DOHH2 (cell line): ENCODE measurements at regions not wholly inside any gene's neighbourhood (a gene's known extent, or its start where the extent isn't known, plus 50 kb on each side); places are given as distances from the start of the nearest gene placed in this dataset.
"Not testable (repeated sequence)": the region's sequence is repeated elsewhere in the genome, so short reads cannot be mapped to it uniquely, and the experiment has no call there.

Experiments
- H3F3A ChIP-seq: fragments of 200-600 bp; sonication (generic), shearing (Covaris generic); 2 replicates; pipeline ENCODE4 v1.6.0; 2016; ENCODE audit warnings: antibody characterized with exemption, mild to moderate bottlenecking; ENCODE audit not compliant: control insufficient read depth, insufficient read depth
- H3K27ac ChIP-seq: fragments of 200-600 bp; sonication (generic); 2 replicates; pipeline ENCODE4 v1.5.1; 2014; ENCODE audit warnings: low read depth, mild to moderate bottlenecking, low read length, moderate library complexity
- H3K27me3 ChIP-seq: fragments of 200-600 bp; sonication (generic); 2 replicates; pipeline ENCODE4 v1.6.1; 2014; ENCODE audit warnings: mild to moderate bottlenecking, low read length, mixed read lengths; ENCODE audit not compliant: control insufficient read depth
- H3K36me3 ChIP-seq: fragments of 200-600 bp; sonication (generic); 2 replicates; pipeline ENCODE4 v1.6.1; 2014; ENCODE audit warnings: mild to moderate bottlenecking, low read length, moderate library complexity, mixed read lengths; ENCODE audit not compliant: control insufficient read depth
- H3K4me1 ChIP-seq: fragments of 200-600 bp; sonication (generic); 2 replicates; pipeline ENCODE4 v1.6.1; 2014; ENCODE audit warnings: mild to moderate bottlenecking, low read length, mixed read lengths; ENCODE audit not compliant: control insufficient read depth
- H3K4me2 ChIP-seq: fragments of 200-600 bp; sonication (generic); 2 replicates; pipeline ENCODE4 v1.6.0; 2014; ENCODE audit warnings: mild to moderate bottlenecking, low read length, moderate library complexity
- H3K4me3 ChIP-seq: fragments of 200-600 bp; sonication (generic); 2 replicates; pipeline ENCODE4 v1.5.1; 2014; ENCODE audit warnings: mild to moderate bottlenecking, low read length, mixed read lengths
- H3K79me2 ChIP-seq: fragments of 200-600 bp; sonication (generic); 2 replicates; pipeline ENCODE4 v1.6.1; 2014; ENCODE audit warnings: mild to moderate bottlenecking, low read length, mixed read lengths; ENCODE audit not compliant: control insufficient read depth
- H3K9me2 ChIP-seq: fragments of 200-600 bp; sonication (generic); replicated peaks from 2 replicates; pipeline ENCODE4 v1.6.1; 2014; ENCODE audit warnings: mild to moderate bottlenecking, low read length, mixed read lengths; ENCODE audit not compliant: control insufficient read depth
- H3K9me3 ChIP-seq: fragments of 200-600 bp; sonication (generic); 2 replicates; pipeline ENCODE4 v1.6.1; 2014; ENCODE audit warnings: antibody characterized with exemption, low read length, mixed read lengths; ENCODE audit not compliant: control insufficient read depth, insufficient read depth
- H4K20me1 ChIP-seq: fragments of 200-600 bp; sonication (generic); 2 replicates; pipeline ENCODE4 v1.6.0; 2014; ENCODE audit warnings: low read depth, mild to moderate bottlenecking, antibody characterized with exemption, low read length, moderate library complexity; ENCODE audit not compliant: control insufficient read depth, insufficient read depth
- CTCF ChIP-seq: fragments of 200-600 bp; sonication (generic); IDR thresholded peaks from one replicate; pipeline ENCODE4 v1.5.1; 2014; ENCODE audit warnings: antibody characterized with exemption, mild to moderate bottlenecking, low read depth, low read length; ENCODE audit not compliant: poor library complexity, severe bottlenecking
- EZH2phosphoT487 ChIP-seq: fragments of 200-600 bp; sonication (generic); IDR thresholded peaks from 2 replicates; pipeline ENCODE4 v1.6.1; 2017; ENCODE audit warnings: borderline replicate concordance, mild to moderate bottlenecking, antibody characterized with exemption, low read length, moderate library complexity, mixed read lengths

- no peak overlapping the region for H3K4me3 ChIP-seq
- H3K9me3 ChIP-seq: no peaks in the 10 kb centered on the region
- H3K9me2 ChIP-seq: no peaks in the 10 kb centered on the region
- no peaks in the 10 kb centered on the region for H3K4me1 ChIP-seq
- TF ChIP-seq EZH2phosphoT487: no peak
- TF ChIP-seq CTCF: no peak
- no peaks in the 10 kb centered on the region for H3K79me2 ChIP-seq
- no peaks in the 10 kb centered on the region for H3F3A ChIP-seq
- no peaks in the 10 kb centered on the region for H4K20me1 ChIP-seq
- no peak overlapping the region for H3K4me2 ChIP-seq
- H3K27me3 ChIP-seq: no peaks in the 10 kb centered on the region
- H3K27ac ChIP-seq: no peak overlapping the region
- H3K36me3 ChIP-seq: no peaks in the 10 kb centered on the region
Measured at GRCh38 chr6:49305010-49305409, 158.0 kb downstream of the MMUT start.

- H3K27ac ChIP-seq, H3K4me1 ChIP-seq, H3K27me3 ChIP-seq, H3K4me3 ChIP-seq, H3K79me2 ChIP-seq, H3K9me2 ChIP-seq, H3K36me3 ChIP-seq, H3K4me2 ChIP-seq, H4K20me1 ChIP-seq, H3F3A ChIP-seq, H3K9me3 ChIP-seq: not testable (repeated sequence)
Measured at GRCh38 chr6:49304393-49304792, 158.7 kb downstream of the MMUT start.

GRCh38 chr6:49300911-49301310 is 162.1 kb downstream of the MMUT start:
- no peak for TF ChIP-seq EZH2phosphoT487
- TF ChIP-seq CTCF: no peak

GRCh38 chr6:49300443-49300842 is 162.6 kb downstream of the MMUT start:
- H4K20me1 ChIP-seq: no peaks in the 10 kb centered on the region
- H3K4me2 ChIP-seq: no peak overlapping the region
- no peaks in the 10 kb centered on the region for H3K9me3 ChIP-seq
- no peak overlapping the region for H3K27ac ChIP-seq
- H3K4me1 ChIP-seq: no peaks in the 10 kb centered on the region
- TF ChIP-seq EZH2phosphoT487 (no peak), CTCF (no peak)
- no peaks in the 10 kb centered on the region for H3K36me3 ChIP-seq
- H3K27me3 ChIP-seq: no peaks in the 10 kb centered on the region
- H3K79me2 ChIP-seq: no peaks in the 10 kb centered on the region
- H3K4me3 ChIP-seq: no peak overlapping the region
- H3F3A ChIP-seq: no peaks in the 10 kb centered on the region
- H3K9me2 ChIP-seq: no peaks in the 10 kb centered on the region

More at GRCh38 chr6:49300911-49301310, 162.1 kb downstream of the MMUT start:
- Histone ChIP-seq H4K20me1 (no peaks in the 10 kb centered on the region), H3K79me2 (no peaks in the 10 kb centered on the region), H3K9me2 (no peaks in the 10 kb centered on the region), H3K27me3 (no peaks in the 10 kb centered on the region), H3K4me2 (no peak overlapping the region), H3K9me3 (no peaks in the 10 kb centered on the region), H3K4me1 (no peaks in the 10 kb centered on the region), H3K36me3 (no peaks in the 10 kb centered on the region), H3K4me3 (no peak overlapping the region), H3F3A (no peaks in the 10 kb centered on the region), H3K27ac (no peak overlapping the region)
